GM20000 (cell line): ENCODE measurements at regions not wholly inside any gene's neighbourhood (a gene's known extent, or its start where the extent isn't known, plus 50 kb on each side); places are given as distances from the start of the nearest gene placed in this dataset.
"Not testable (repeated sequence)": the region's sequence is repeated elsewhere in the genome, so short reads cannot be mapped to it uniquely, and the experiment has no call there.

Experiments used
- DNase-seq: peaks from one replicate; pipeline ENCODE4 v3.0.0; 2012; ENCODE audit warnings: low spot score
- TF ChIP-seq, protein P1 (sequence below): IDR thresholded peaks from 2 replicates; pipeline ENCODE4 v1.5.1; 2012; ENCODE audit warnings: mild to moderate bottlenecking, control low read depth; ENCODE audit errors: extremely low read depth, missing control alignments

DNA sequence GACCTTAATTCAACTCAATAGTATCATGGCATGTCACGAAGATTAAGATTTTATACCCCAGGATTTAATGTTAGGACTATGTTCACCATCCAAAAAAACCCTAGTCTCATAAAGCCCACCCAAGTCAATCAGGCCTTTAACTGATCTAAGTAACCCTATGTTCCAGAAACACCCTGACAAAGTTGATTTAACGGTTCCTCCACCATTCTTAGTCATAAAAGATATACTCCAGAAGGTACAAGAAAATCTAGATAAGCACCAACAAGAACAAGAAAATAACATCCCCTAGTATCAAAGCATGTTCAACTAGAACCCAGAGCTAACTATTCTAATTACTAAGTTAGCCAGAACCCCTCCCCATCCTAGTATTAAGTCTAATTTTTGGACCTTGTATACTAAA, 120.7 kb upstream of the DEFB108B start:
- DNase-seq, result not testable (repeated sequence)

DNA sequence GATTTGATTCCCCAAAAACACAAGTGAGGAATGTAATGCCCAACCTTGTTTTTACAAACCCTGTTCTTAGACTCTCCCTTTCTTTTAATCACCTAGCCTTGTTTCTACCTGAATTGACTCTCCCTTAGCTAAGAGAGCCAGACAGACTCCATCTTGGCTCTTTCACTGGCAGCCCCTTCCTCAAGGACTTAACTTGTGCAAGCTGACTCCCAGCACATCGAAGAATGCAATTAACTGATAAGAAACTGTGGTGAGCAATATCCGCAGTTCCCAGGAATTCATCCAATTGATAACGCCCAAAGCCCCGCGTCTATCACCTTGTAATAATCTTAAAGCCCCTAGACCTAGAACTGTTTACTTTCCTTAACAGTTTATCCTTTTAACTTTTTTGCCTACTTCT, 120.2 kb upstream of the DEFB108B start:
- not testable (repeated sequence) for DNase-seq

DNA sequence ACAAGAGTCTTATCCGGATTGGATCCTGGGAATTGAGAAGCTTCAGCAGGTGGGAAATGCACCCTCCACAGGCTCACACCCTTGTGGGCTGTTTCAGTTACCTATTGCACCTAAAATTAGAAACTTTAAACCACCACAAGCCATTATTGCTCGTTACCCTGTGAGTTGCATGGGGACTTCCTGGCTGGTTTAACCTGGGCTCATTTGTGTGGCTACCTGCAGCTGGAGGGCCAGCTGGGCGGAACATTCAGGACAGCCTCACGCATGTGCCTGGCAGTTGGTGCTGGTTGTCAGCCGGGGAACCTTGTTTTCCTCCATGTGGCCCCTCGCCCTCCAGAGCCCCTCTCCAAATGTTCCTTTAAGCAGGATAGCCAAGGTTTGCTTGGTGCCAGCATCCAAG, 118.5 kb upstream of the DEFB108B start:
- not testable (repeated sequence) for DNase-seq

DNA sequence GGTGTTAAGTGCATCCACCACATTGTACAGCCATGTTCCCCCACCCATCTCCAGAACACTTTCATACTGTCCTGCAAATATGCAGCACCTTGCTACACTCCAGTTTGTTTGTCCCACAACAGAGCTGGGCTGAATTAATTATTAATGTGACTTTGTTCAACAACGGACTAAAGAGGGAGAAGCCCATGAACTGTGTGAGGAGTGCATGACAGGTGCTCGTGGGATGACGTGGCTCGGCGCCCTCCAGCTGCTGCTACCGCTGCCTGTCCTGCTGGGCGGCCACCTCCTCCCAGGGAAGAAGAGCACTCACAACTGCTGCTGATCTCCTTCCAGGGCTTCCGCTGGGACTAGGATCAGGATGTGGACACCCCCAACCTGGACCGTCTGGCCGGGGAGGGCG, 111.2 kb upstream of the DEFB108B start:
- DNase-seq, result not testable (repeated sequence)

DNA sequence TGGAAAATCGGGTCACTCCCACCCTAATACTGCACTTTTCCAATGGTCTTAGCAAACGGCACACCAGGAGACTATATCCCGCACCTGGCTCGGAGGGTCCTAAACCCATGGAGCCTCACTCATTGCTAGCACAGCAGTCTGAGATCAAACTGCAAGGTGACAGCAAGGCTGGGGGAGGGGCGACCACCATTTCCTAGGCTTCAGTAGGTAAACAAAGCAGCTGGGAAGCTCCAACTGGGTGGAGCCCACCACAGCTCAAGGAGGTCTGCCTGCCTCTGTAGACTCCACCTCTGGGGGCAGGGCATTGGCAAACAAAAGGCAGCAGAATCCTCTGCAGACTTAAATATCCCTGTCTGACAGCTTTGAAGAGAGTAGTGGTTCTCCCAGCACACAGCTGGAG, 109.0 kb upstream of the DEFB108B start:
- not testable (repeated sequence) for DNase-seq

DNA sequence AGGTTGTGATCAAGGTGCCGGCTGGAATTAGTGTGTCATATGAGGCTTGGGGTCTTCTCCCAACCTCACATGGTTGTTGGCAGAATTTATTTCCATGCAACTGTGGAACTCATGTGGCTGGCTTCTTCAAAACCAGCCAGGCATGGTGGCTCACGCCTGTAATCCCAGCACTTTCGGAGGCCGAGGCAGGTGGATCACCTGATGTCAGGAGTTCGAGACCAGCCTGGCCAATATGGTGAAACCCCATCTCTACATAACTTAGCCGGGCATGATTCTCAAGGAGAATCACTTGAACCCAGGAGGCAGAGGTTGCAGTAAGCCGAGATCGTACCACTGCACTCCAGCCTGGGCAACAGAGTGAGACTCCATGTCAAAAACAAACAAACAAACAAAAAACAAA, 102.3 kb upstream of the DEFB108B start:
- not testable (repeated sequence) for DNase-seq

DNA sequence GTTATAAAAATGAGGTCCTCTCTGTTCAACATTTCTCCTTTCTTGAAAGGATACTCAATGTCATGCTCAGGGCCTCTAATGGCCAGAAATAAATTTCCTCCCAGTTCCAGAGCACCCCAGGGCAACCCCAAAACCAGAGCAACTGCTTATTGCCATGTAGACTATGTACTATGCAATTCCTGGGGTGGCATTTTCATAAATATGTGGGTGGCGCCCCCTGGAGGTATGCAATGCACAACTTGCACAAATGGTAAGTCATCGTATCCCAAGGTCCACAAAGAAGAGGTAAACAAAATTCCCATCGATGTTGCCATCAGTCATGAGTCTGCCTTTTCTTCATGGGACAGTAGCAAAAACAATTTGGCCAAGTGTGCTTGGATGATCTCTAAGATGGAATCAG, 98.6 kb upstream of the DEFB108B start:
- not testable (repeated sequence) for DNase-seq

DNA sequence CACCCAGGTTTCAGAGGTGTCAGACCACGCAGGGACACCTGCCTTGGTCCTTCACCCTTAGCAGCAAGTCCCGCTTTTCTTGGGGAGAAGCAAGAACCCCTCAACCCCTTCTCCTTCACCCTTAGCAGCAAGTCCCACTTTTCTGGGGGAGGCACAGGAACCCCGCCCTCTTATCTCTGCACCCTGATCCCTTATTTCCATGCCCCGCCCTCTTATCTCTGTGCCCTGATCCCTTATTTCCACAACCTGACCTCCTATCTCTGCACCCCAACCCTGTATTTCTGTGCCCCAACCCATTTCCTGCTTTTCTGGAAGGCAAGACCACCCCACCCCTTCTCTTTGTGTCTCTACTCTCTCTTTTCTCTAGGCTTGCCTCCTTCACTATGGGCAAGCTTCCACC, 94.7 kb upstream of the DEFB108B start:
- not testable (repeated sequence) for DNase-seq

DNA sequence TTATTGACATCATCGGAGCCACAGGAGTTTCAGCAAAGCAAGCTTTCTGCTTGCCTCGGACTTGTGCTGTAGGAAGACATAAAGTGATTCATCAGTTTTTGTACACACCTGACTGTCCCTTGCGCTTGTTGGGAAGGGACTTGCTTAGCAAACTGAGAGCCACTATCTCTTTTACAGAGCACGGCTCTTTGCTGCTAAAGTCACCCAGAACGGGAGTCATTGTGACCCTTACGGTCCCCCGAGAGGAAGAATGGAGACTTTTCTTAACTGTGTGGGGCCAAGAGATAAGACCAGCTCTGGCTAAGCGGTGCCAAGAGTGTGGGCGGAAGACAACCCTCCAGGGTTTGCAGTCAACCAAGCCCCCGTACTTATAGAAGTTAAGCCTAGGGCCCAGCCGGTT, 89.6 kb upstream of the DEFB108B start:
- DNase-seq, result not testable (repeated sequence)

DNA sequence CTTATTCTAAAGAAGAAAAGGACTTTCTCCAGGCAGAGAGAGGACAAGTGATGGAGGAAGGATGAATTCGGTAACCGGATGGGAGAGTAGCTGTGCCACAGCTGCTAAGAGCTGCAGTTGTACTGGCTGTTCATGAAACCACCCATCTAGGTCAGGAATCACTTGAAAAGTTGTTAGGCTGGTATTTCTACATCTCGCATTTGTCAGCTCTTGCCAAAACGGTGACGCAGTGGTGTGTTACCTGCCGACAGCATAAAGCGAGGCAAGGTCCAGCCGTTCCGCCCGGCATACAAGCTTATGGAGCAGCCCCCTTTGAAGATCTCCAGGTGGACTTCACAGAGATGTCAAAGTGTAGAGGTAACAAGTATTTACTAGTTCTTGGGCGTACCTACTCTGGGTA, 87.3 kb upstream of the DEFB108B start:
- DNase-seq, result not testable (repeated sequence)

DNA sequence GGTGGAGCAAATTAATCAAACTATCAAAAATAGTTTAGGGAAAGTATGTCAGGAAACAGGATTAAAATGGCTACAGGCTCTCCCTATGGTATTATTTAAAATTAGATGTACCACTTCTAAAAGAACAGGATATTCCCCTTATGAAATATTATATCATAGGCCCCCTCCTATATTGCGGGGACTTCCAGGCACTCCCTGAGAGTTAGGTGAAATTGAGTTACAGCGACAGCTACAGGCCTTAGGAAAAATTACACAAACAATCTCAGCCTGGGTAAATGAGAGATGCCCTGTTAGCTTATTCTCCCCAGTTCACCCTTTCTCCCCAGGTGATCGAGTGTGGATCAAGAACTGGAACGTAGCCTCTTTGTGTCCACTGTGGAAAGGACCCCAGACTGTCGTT, 86.7 kb upstream of the DEFB108B start:
- DNase-seq, result not testable (repeated sequence)

DNA sequence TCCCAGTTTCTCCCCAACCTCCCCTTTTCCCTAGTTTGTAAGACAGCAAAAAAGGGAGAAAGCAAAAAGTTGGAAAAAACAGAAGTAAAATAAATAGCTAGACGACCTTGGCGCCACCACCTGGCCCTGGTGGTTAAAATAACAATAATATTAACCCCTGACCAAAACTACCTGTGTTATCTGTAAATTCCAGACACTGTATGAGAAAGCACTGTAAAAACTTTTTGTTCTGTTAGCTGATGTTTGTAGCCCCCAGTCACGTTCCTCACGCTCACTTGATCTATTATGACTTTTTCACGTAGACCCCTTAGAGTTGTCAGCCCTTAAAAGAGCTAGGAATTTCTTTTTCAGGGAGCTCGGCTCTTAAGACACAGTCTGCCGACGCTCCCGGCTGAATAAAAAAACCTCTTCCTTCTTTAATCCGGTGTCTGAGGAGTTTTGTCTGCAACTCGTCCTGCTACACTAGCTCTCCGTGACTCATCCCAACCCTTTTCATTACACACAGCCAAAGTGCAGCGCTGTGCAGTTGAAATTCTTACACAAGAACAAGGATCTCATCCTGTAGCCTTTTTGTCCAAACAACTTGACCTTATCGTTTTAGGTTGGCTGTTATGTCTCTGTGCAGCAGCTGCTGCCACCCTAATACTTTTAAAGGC, 83.9 kb upstream of the DEFB108B start:
- not testable (repeated sequence) for DNase-seq

DNA sequence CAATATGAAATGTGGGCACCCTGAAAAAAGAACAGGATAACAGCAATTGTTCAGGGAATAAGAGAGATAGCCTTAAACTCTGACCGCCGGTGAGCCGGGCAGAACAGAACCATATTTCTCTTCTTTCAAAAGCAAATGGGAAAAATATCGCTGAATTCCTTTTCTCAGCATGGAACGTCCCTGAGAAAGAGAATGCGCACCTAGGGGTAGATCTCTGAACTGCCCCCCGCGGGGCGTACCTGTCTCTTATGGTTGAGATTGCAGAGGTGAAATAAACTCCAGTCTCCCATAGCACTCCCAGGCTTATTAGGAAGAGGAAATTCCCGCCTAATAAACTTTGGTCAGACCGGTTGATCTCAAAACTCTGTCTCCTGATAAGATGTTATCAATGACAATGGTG, 82.1 kb upstream of the DEFB108B start:
- DNase-seq, result not testable (repeated sequence)

DNA sequence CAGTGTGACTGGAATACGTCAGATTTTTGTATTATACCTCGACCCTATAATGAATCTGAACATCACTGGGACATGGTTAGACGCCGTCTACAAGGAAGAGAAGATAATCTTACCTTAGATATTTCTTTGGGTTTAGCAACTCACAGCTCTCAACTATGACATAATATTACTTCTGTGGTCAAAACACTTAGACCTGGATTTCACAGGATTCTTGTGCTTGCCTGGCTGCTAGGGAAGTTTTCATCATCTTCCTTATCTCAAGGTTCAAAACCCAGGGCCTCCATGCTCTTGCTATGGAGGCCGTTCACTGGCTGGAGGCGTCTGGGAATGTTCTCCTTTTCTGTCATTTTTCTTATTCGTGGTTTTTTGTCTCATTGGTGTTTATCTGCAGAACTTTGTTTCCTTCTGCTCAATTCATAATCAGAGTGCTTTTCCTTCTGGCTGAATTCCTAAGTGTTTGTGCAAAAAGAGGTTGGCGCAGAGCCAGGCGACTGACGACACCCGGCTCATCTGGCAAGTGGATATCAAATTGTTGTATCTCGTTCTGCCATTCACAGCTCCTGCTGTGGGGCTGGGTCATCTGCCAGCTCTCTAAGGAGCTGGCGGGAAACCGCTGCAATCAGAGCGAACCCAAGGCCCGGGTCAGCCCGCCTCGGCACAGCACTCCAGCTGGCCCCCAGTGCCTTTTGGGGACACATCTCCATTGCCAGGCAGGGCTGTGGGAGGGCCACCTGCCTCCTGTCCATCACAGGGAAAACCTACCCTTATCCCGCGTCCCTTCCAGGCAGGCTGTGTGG, 68.1 kb upstream of the DEFB108B start:
- DNase-seq, result not testable (repeated sequence)

DNA sequence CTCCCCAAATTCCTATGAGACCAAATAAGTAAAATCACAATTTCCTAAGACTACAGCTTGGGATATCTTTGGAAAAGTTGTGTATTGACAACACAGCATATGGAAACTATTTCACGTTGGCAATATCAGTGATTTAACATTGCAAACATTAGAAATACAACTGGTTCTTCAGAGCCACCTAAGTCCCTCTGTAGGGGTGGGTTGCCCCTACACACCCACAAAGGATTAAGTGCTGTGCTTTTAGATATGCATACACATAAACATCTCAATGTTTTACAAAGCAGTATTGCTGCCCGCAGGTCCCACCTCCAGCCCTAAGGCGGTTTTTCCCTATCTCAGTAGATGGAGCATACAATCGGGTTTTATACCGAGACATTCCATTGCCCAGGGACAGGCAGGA, 66.0 kb upstream of the DEFB108B start:
- DNase-seq, result not testable (repeated sequence)

DNA sequence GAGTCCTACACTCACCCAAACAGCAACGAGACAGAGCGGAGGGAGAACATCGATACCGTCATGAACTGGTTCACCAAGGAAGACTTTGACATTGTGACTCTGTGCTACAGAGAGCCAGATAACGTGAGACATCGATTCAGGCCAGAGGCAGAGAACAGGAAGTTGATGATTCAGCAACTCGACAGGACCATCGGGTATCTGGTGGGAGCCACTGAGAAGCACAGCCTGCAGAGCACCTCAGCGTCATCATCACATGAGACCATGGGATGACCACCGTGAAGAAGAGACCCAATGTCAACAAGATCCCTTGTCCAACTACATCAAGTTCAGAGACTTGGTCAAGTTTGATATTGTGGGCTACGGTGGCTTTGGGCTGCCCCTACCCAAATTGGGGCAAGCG, 60.8 kb upstream of the DEFB108B start:
- not testable (repeated sequence) for DNase-seq

DNA sequence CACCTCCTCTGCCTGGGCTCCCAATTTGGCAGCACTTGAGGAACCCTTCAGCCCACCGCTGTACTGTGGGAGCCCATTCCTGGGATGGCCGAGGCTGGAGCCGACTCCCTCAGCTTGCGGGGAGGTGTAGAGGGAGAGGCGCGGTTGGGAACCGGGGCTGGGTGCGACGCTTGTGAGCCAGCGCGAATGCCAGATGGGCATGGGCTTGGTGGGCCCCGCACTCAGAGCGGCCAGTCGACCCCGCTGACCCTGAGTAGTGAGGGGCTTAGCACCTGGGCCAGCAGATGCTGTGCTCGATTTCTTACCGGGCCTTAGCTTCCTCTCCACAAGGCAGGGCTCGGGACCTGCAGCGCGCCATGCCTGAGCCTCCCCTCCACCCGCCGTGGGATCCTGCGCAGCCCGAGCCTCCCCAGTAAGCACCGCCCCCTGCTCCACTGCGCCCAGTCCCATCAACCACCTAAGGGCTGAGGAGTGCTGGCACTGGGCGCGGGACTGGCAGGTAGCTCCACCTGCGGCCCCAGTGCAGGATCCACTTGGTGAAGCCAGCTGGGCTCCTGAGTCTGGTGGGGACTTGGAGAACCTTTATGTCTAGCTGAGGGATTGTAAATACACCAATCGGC, 58.3 kb upstream of the DEFB108B start:
- TF ChIP-seq, protein P1, sequence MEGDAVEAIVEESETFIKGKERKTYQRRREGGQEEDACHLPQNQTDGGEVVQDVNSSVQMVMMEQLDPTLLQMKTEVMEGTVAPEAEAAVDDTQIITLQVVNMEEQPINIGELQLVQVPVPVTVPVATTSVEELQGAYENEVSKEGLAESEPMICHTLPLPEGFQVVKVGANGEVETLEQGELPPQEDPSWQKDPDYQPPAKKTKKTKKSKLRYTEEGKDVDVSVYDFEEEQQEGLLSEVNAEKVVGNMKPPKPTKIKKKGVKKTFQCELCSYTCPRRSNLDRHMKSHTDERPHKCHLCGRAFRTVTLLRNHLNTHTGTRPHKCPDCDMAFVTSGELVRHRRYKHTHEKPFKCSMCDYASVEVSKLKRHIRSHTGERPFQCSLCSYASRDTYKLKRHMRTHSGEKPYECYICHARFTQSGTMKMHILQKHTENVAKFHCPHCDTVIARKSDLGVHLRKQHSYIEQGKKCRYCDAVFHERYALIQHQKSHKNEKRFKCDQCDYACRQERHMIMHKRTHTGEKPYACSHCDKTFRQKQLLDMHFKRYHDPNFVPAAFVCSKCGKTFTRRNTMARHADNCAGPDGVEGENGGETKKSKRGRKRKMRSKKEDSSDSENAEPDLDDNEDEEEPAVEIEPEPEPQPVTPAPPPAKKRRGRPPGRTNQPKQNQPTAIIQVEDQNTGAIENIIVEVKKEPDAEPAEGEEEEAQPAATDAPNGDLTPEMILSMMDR, result no peak
- no peak for DNase-seq

DNA sequence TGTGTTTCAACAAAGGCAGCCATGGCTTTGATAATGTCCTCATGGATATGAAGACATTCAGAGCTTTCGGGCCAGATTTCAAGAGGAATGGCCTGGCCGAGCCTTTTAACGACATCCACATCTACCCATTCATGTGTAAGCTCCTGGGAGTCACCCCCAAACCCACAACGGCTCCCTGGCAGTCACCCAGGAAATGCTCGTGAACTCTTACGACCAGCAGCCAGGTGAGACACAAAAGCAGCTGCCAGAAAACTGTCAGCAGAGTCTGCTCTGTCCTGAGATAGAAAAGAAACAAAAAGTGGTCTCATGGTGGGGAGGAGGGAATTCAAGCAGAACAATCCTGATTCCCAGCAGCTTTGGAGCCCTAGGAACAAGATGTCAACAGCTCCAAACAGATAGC, 52.9 kb upstream of the DEFB108B start:
- DNase-seq, result not testable (repeated sequence)

DNA sequence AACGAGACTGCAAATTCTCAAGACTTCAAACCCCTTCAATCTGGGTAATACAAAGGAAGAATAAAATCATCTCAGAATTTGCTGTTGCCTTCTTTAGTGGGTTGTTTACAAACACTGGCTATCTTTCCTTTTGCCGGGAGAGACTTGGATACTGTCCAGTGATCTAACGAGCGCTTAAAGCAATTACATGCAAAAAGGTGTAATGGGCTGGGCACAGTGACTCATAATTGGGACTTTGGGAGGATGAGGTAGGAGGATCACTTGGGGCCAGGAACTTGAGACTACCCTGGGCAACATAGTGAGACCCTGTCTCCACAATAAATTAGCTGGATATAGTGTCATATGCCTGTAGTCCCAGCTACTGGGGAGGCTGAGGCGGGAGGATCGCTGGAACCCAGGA, 52.2 kb upstream of the DEFB108B start:
- not testable (repeated sequence) for DNase-seq

DNA sequence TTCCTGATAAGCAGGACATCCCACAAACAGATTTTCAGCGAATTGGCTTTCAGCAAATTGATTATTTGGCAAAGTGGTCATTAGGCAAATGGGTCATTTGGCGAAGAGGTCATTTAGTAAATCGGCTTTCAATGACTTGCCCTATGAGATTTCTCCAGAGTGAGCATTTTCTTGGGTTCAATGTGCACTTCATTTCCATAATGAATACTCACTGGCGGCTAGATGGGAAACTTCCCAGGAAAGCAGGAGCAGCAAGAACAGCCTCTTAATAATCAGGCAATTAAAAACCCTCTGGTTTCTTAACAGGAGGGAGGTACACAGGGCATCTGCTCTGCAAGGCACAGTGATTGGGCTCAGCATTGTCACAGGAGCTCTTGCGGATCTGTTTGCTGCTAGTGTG, 51.5 kb upstream of the DEFB108B start:
- not testable (repeated sequence) for DNase-seq

DNA sequence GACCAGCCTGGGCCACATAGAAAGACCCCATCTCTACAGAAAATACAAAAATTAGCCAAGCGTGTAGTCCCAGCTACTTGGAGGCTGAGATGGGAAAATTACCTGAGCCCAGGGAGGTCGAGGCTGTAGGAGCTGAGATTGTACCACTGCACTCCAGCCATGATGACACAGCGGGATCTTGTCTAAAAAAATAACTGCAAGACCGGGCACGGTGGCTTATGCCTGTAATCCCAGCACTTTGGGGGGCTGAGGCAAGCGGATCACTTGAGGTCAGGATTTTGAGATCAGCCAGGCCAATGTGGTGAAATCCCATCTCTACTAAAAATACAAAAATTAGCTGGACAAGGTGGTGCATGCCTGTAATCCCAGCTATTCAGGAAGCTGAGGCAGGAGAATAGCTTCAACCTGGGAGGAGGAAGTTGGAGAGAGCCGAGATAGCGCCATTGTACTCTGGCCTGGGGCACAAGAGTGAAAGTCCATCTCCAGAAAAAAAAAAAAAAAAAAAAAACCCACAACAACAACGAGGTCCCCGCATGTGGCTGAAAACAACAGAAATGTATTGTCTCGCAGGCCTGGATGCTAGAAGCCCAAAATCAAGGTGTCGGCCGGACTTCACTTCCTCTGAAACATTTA, 50.7 kb upstream of the DEFB108B start:
- not testable (repeated sequence) for DNase-seq
